ENCODE measurements at regions not wholly inside any gene's neighbourhood (a gene's known extent, or its start where the extent isn't known, plus 50 kb on each side); places are given as distances from the start of the nearest gene placed in this dataset.
"Not testable (repeated sequence)": the region's sequence is repeated elsewhere in the genome, so short reads cannot be mapped to it uniquely, and the experiment has no call there.

- no peak overlapping the region for H3K4me3 ChIP-seq (ENCODE audit: low read length)
- no peak overlapping the region for H3K9ac ChIP-seq (ENCODE audit: low read depth, low read length)
- H3K27ac ChIP-seq (ENCODE audit: low read depth, low read length) = no peak overlapping the region
- 0 out of 2 replicates have a peak, but pooled peaks cover 8% of the 10 kb centered on the region for H3K4me1 ChIP-seq (ENCODE audit: insufficient read depth, low read length)
- H3K9me3 ChIP-seq (ENCODE audit: insufficient read depth, low read depth, low read length) = no peaks in the 10 kb centered on the region
- no peaks in the 10 kb centered on the region for H3K27me3 ChIP-seq (ENCODE audit: insufficient read depth, low read length)
- 89% methylated on average over 14 of the region's 14 CpGs for WGBS
- no peaks in the 10 kb centered on the region for H3K36me3 ChIP-seq (ENCODE audit: insufficient read depth, low read length)
These were observed 188.9 kb upstream of the ATP10A start for GRCh38 chr15:26051761-26052675.

- H3K36me3 ChIP-seq (ENCODE audit: insufficient read depth, low read length) = no peaks in the 10 kb centered on the region
- no peak overlapping the region for H3K27ac ChIP-seq (ENCODE audit: low read depth, low read length)
- H3K4me3 ChIP-seq (ENCODE audit: low read length) = no peak overlapping the region
- no peak overlapping the region for H3K9ac ChIP-seq (ENCODE audit: low read depth, low read length)
- 0 out of 2 replicates have a peak, but pooled peaks cover 8% of the 10 kb centered on the region for H3K4me1 ChIP-seq (ENCODE audit: insufficient read depth, low read length)
- 63% methylated on average over 4 of the region's 4 CpGs for WGBS
- no peaks in the 10 kb centered on the region for H3K27me3 ChIP-seq (ENCODE audit: insufficient read depth, low read length)
- H3K9me3 ChIP-seq (ENCODE audit: insufficient read depth, low read depth, low read length) = no peaks in the 10 kb centered on the region
These were observed 187.9 kb upstream of the ATP10A start for GRCh38 chr15:26050984-26051383.

GRCh38 chr15:26049900-26050657 lies 187.0 kb upstream of the ATP10A start:
- Histone ChIP-seq H3K9ac (ENCODE audit: low read depth, low read length) (no peak overlapping the region), H3K27me3 (ENCODE audit: insufficient read depth, low read length) (no peaks in the 10 kb centered on the region), H3K27ac (ENCODE audit: low read depth, low read length) (no peak overlapping the region), H3K36me3 (ENCODE audit: insufficient read depth, low read length) (no peaks in the 10 kb centered on the region), H3K4me1 (ENCODE audit: insufficient read depth, low read length) (0 out of 2 replicates have a peak, but pooled peaks cover 8% of the 10 kb centered on the region), H3K4me3 (ENCODE audit: low read length) (no peak overlapping the region), H3K9me3 (ENCODE audit: insufficient read depth, low read depth, low read length) (no peaks in the 10 kb centered on the region)
- WGBS = 93% methylated on average over 9 of the region's 9 CpGs

- Histone ChIP-seq H3K27me3 (ENCODE audit: insufficient read depth, low read length) (no peaks in the 10 kb centered on the region), H3K4me1 (ENCODE audit: insufficient read depth, low read length) (0 out of 2 replicates have a peak, but pooled peaks cover 8% of the 10 kb centered on the region), H3K27ac (ENCODE audit: low read depth, low read length) (no peak overlapping the region), H3K4me3 (ENCODE audit: low read length) (no peak overlapping the region), H3K9me3 (ENCODE audit: insufficient read depth, low read depth, low read length) (no peaks in the 10 kb centered on the region), H3K36me3 (ENCODE audit: insufficient read depth, low read length) (no peaks in the 10 kb centered on the region), H3K9ac (ENCODE audit: low read depth, low read length) (no peak overlapping the region)
- WGBS = 96% methylated on average over 5 of the region's 7 CpGs
These were observed 185.5 kb upstream of the ATP10A start for GRCh38 chr15:26048669-26049068.

GRCh38 chr15:26045516-26045915 lies 182.4 kb upstream of the ATP10A start:
- WGBS = 96% methylated on average over 2 of the region's 2 CpGs
- H3K4me1 ChIP-seq (ENCODE audit: insufficient read depth, low read length) = no peaks in the 10 kb centered on the region
- H3K9me3 ChIP-seq (ENCODE audit: insufficient read depth, low read depth, low read length) = no peaks in the 10 kb centered on the region
- no peaks in the 10 kb centered on the region for H3K36me3 ChIP-seq (ENCODE audit: insufficient read depth, low read length)
- no peak overlapping the region for H3K4me3 ChIP-seq (ENCODE audit: low read length)
- no peak overlapping the region for H3K27ac ChIP-seq (ENCODE audit: low read depth, low read length)
- no peak overlapping the region for H3K9ac ChIP-seq (ENCODE audit: low read depth, low read length)
- no peaks in the 10 kb centered on the region for H3K27me3 ChIP-seq (ENCODE audit: insufficient read depth, low read length)

- no peak overlapping the region for H3K9ac ChIP-seq (ENCODE audit: low read depth, low read length)
- no peak overlapping the region for H3K4me3 ChIP-seq (ENCODE audit: low read length)
- H3K4me1 ChIP-seq (ENCODE audit: insufficient read depth, low read length) = peaks cover 4% of the 10 kb centered on the region
- no peaks in the 10 kb centered on the region for H3K27me3 ChIP-seq (ENCODE audit: insufficient read depth, low read length)
- H3K9me3 ChIP-seq (ENCODE audit: insufficient read depth, low read depth, low read length) = no peaks in the 10 kb centered on the region
- 80% methylated on average over 1 of the region's 2 CpGs for WGBS
- H3K36me3 ChIP-seq (ENCODE audit: insufficient read depth, low read length) = no peaks in the 10 kb centered on the region
- no peak overlapping the region for H3K27ac ChIP-seq (ENCODE audit: low read depth, low read length)
These were observed 179.9 kb upstream of the ATP10A start for GRCh38 chr15:26043018-26043417.

GRCh38 chr15:26038693-26039092 lies 175.6 kb upstream of the ATP10A start:
- H3K9me3 ChIP-seq (ENCODE audit: insufficient read depth, low read depth, low read length) = no peaks in the 10 kb centered on the region
- no peak overlapping the region for H3K27ac ChIP-seq (ENCODE audit: low read depth, low read length)
- WGBS = 47% methylated on average over 6 of the region's 6 CpGs
- no peak overlapping the region for H3K4me3 ChIP-seq (ENCODE audit: low read length)
- H3K27me3 ChIP-seq (ENCODE audit: insufficient read depth, low read length) = no peaks in the 10 kb centered on the region
- no peak overlapping the region for H3K9ac ChIP-seq (ENCODE audit: low read depth, low read length)
- H3K4me1 ChIP-seq (ENCODE audit: insufficient read depth, low read length) = peaks cover 4% of the 10 kb centered on the region
- H3K36me3 ChIP-seq (ENCODE audit: insufficient read depth, low read length) = no peaks in the 10 kb centered on the region

- WGBS = 80% methylated on average over 1 of the region's 1 CpG
- no peak overlapping the region for H3K27ac ChIP-seq (ENCODE audit: low read depth, low read length)
These were observed 174.2 kb upstream of the ATP10A start for GRCh38 chr15:26037369-26037768.

GRCh38 chr15:26033493-26033892 lies 170.4 kb upstream of the ATP10A start:
- Histone ChIP-seq H3K9me3 (ENCODE audit: insufficient read depth, low read depth, low read length) (no peaks in the 10 kb centered on the region), H3K4me1 (ENCODE audit: insufficient read depth, low read length) (peaks cover 10% of the 10 kb centered on the region), H3K4me3 (ENCODE audit: low read length) (no peak overlapping the region), H3K27me3 (ENCODE audit: insufficient read depth, low read length) (no peaks in the 10 kb centered on the region), H3K36me3 (ENCODE audit: insufficient read depth, low read length) (no peaks in the 10 kb centered on the region), H3K9ac (ENCODE audit: low read depth, low read length) (no peak overlapping the region), H3K27ac (ENCODE audit: low read depth, low read length) (no peak overlapping the region)
- 87% methylated on average over 2 of the region's 2 CpGs for WGBS

More at GRCh38 chr15:26037369-26037768, 174.2 kb upstream of the ATP10A start:
- Histone ChIP-seq H3K4me3 (ENCODE audit: low read length) (no peak overlapping the region), H3K9me3 (ENCODE audit: insufficient read depth, low read depth, low read length) (no peaks in the 10 kb centered on the region), H3K36me3 (ENCODE audit: insufficient read depth, low read length) (no peaks in the 10 kb centered on the region), H3K9ac (ENCODE audit: low read depth, low read length) (no peak overlapping the region), H3K4me1 (ENCODE audit: insufficient read depth, low read length) (peaks cover 4% of the 10 kb centered on the region), H3K27me3 (ENCODE audit: insufficient read depth, low read length) (no peaks in the 10 kb centered on the region)

GRCh38 chr15:26032162-26032846 lies 169.2 kb upstream of the ATP10A start:
- 95% methylated on average over 9 of the region's 9 CpGs for WGBS
- H3K4me3 ChIP-seq (ENCODE audit: low read length) = no peak overlapping the region
- peaks cover 14% of the 10 kb centered on the region for H3K4me1 ChIP-seq (ENCODE audit: insufficient read depth, low read length)

GRCh38 chr15:26029586-26029985 lies 166.5 kb upstream of the ATP10A start:
- H3K36me3 ChIP-seq (ENCODE audit: insufficient read depth, low read length); H3K27me3 ChIP-seq (ENCODE audit: insufficient read depth, low read length); H3K27ac ChIP-seq (ENCODE audit: low read depth, low read length); H3K9me3 ChIP-seq (ENCODE audit: insufficient read depth, low read depth, low read length); H3K4me3 ChIP-seq (ENCODE audit: low read length); H3K9ac ChIP-seq (ENCODE audit: low read depth, low read length): not testable (repeated sequence)
- H3K4me1 ChIP-seq (ENCODE audit: insufficient read depth, low read length) = peaks cover 14% of the 10 kb centered on the region
- WGBS = 90% methylated on average over 7 of the region's 7 CpGs

More at GRCh38 chr15:26032162-26032846, 169.2 kb upstream of the ATP10A start:
- H3K9me3 ChIP-seq (ENCODE audit: insufficient read depth, low read depth, low read length) = no peaks in the 10 kb centered on the region
- H3K27me3 ChIP-seq (ENCODE audit: insufficient read depth, low read length) = no peaks in the 10 kb centered on the region
- H3K9ac ChIP-seq (ENCODE audit: low read depth, low read length) = no peak overlapping the region
- H3K27ac ChIP-seq (ENCODE audit: low read depth, low read length) = no peak overlapping the region
- H3K36me3 ChIP-seq (ENCODE audit: insufficient read depth, low read length) = no peaks in the 10 kb centered on the region

All from HUES64 (cell line).